ENCODE measurements at regions not wholly inside any gene's neighbourhood (a gene's known extent, or its start where the extent isn't known, plus 50 kb on each side); places are given as distances from the start of the nearest gene placed in this dataset.

- H3K14ac ChIP-seq (ENCODE audit: insufficient read length) = no peak overlapping the region
- no peak overlapping the region for H2AK5ac ChIP-seq (ENCODE audit: low read depth, low read length)
- no peak overlapping the region for H3K4me3 ChIP-seq (ENCODE audit: extremely low read depth in 1 of 4, insufficient read depth in 2 of 4, low read depth in 3 of 4, low read length in 4 of 4)
- ChIA-PET CTCF (ENCODE audit: partially characterized antibody) (no interaction called here), POLR2A (ENCODE audit: partially characterized antibody) (no interaction called here)
- no peak for FAIRE-seq
- H2BK120ac ChIP-seq (replicated peaks; ENCODE audit: low read depth, low read length) = no peak overlapping the region
- no peak overlapping the region for H2BK12ac ChIP-seq (ENCODE audit: low read depth, low read length)
- H3K9me3 ChIP-seq (ENCODE audit: insufficient read depth in 2 of 2, low read depth in 1 of 2, low read length in 1 of 2) = no peaks in the 10 kb centered on the region; a peak in 1 of 4 replicates
- no peaks in the 10 kb centered on the region for H3K79me2 ChIP-seq (ENCODE audit: control insufficient read depth in 1 of 2, insufficient read depth in 2 of 2, low read length in 2 of 2)
- no peak overlapping the region for H3K4ac ChIP-seq (replicated peaks; ENCODE audit: insufficient read length, low read depth, low read length)
- H3K9ac ChIP-seq (replicated peaks in 1 of 4; ENCODE audit: extremely low read depth in 1 of 4, low read depth in 3 of 4, low read length in 3 of 4) = no peak overlapping the region
- H3K18ac ChIP-seq (ENCODE audit: extremely low read depth, low read length) = no peak overlapping the region
- WGBS, 2 experiments (ENCODE audit: extremely low coverage in 1 of 2, insufficient coverage in 1 of 2, insufficient read length in 1 of 2, insufficient replicate concordance in 2 of 2, low coverage in 1 of 2, low lambda C conversion rate in 2 of 2, missing lambda C conversion rate in 1 of 2) = 83% methylated on average over 6 of the region's 6 CpGs; no CpG with 5 or more reads in 1 of the 2 experiments
- H3K27ac ChIP-seq (ENCODE audit: low read depth, low read length) = no peak overlapping the region
- H3K36me3 ChIP-seq (ENCODE audit: control insufficient read depth in 2 of 4, insufficient read depth in 4 of 4, low read length in 3 of 4) = no peaks in the 10 kb centered on the region
- H2AFZ ChIP-seq (ENCODE audit: low read length) = no peak overlapping the region
- H3K27me3 ChIP-seq (replicated peaks in 1 of 4; ENCODE audit: control insufficient read depth in 3 of 4, extremely low read depth in 1 of 4, insufficient read depth in 3 of 4, low read length in 3 of 4) = no peaks in the 10 kb centered on the region
- H2BK5ac ChIP-seq (ENCODE audit: low read depth, low read length) = no peak overlapping the region
- H4K91ac ChIP-seq (replicated peaks; ENCODE audit: insufficient read length, low read length) = no peak overlapping the region
- no peaks in the 10 kb centered on the region for H3K4me1 ChIP-seq (replicated peaks in 1 of 4; ENCODE audit: control insufficient read depth in 3 of 4, insufficient read depth in 4 of 4, low read length in 3 of 4)
- H2BK20ac ChIP-seq (ENCODE audit: low read length) = no peak overlapping the region
- TF ChIP-seq GABPA (IDR thresholded peaks at IDR 0.05; ENCODE audit: borderline replicate concordance, insufficient read depth, low read length) (no peak), KDM5A (IDR thresholded peaks at IDR 0.05; ENCODE audit: low read length) (no peak), RFX5 (IDR thresholded peaks at IDR 0.05; ENCODE audit: borderline replicate concordance, low read depth, low read length) (no peak), TCF12 (IDR thresholded peaks at IDR 0.05; ENCODE audit: low read depth, low read length) (no peak)
- no peaks in the 10 kb centered on the region for H3K23me2 ChIP-seq (ENCODE audit: low read depth, low read length)
- no peak overlapping the region for H2BK15ac ChIP-seq (ENCODE audit: low read length)
- H3K79me1 ChIP-seq (ENCODE audit: low read depth, low read length) = no peaks in the 10 kb centered on the region
- H3K56ac ChIP-seq (replicated peaks; ENCODE audit: insufficient read length, low read depth, low read length) = no peak overlapping the region
- no peaks in the 10 kb centered on the region for H4K20me1 ChIP-seq (replicated peaks in 1 of 2; ENCODE audit: control insufficient read depth in 1 of 2, insufficient read depth in 2 of 2, low read length in 2 of 2)
- no peak overlapping the region for H3K4me2 ChIP-seq (ENCODE audit: insufficient read depth in 1 of 2, low read depth in 2 of 2, low read length in 2 of 2)
- DNase-seq (ENCODE audit: low read depth in 1 of 2, low spot score in 2 of 2) = no peak
- no peak overlapping the region for H3K23ac ChIP-seq (ENCODE audit: insufficient read length)
- no peak overlapping the region for H4K8ac ChIP-seq (ENCODE audit: extremely low read depth, insufficient read depth, low read length)
- H4K5ac ChIP-seq (ENCODE audit: insufficient read length, low read depth, low read length) = no peak overlapping the region
Observed at GRCh38 chr2:16212321-16212720, 272.0 kb downstream of the MYCN start.

All from H1 (cell line).